HepG2 (cell line): ENCODE measurements at regions not wholly inside any gene's neighbourhood (a gene's known extent, or its start where the extent isn't known, plus 50 kb on each side); places are given as distances from the start of the nearest gene placed in this dataset.
"Not testable (repeated sequence)": the region's sequence is repeated elsewhere in the genome, so short reads cannot be mapped to it uniquely, and the experiment has no call there.

Source experiments
- ATAC-seq: fragments of 200-7000 bp; cut with Tn5 transposase; 3 replicates; pipeline ENCODE4 v1.9.1; 2020; ENCODE audit warnings: mild to moderate bottlenecking, moderate library complexity
- BruUV-seq: library from RNA; stranded (reverse); fragments of 400-500 nt; replicated peaks from 2 replicates; lab custom pipeline; 2021; lab: Mats Ljungman, UMichigan
- CTCF ChIA-PET: fragments of 300-600 bp; formaldehyde crosslinking; extraction: SDS; loops from one replicate; lab custom pipeline; 2021; ENCODE audit warnings: low total read pairs, inconsistent platforms, low intra/inter-chr PET ratio; lab: Yijun Ruan, JAX
- POLR2A ChIA-PET: fragments of 350-600 bp; sonication (Branson Sonifier 250); formaldehyde crosslinking; loops from one replicate; lab custom pipeline; 2020; ENCODE audit warnings: antibody characterized with exemption, inconsistent platforms; lab: Yijun Ruan, JAX
- DNase-seq: peaks from one replicate; pipeline ENCODE4 v3.0.0-alpha.2; 2015; ENCODE audit warnings: low spot score
- FAIRE-seq: peaks from 3 replicates; lab custom pipeline; 2011; peaks lifted over from hg19 to GRCh38; lab: Jason Lieb, UNC
- H2AFZ ChIP-seq: one replicate; pipeline ENCODE4 v1.6.1; 2011; ENCODE audit warnings: low read length, inconsistent platforms
- H3K27ac ChIP-seq: fragments of 300-600 bp; 3 replicates; pipeline ENCODE4 v1.8.0; 2011; ENCODE audit warnings: mixed run types, mild to moderate bottlenecking, mixed read lengths, low read length, inconsistent platforms; ENCODE audit not compliant: insufficient read depth; ENCODE audit errors: extremely low read length
- H3K27me3 ChIP-seq, 2 experiments: fragments of 200-600 bp in 1 of 2; 2 replicates in 1 of 2; 3 replicates in 1 of 2; pipeline versions ENCODE4 v1.6.0 to v1.8.0; 2011; ENCODE audit warnings: low read length in 2 of 2, mild to moderate bottlenecking in 2 of 2, moderate library complexity in 2 of 2, inconsistent platforms in 1 of 2; ENCODE audit not compliant: insufficient read depth in 2 of 2, control insufficient read depth in 1 of 2
- H3K36me3 ChIP-seq, 2 experiments: fragments of 200-600 bp in 1 of 2; replicated peaks in 1 of 2; 2 replicates in 1 of 2; 3 replicates in 1 of 2; pipeline versions ENCODE4 v1.5.1 to v1.8.0; 2011; ENCODE audit warnings: low read length in 2 of 2, inconsistent platforms in 1 of 2; ENCODE audit not compliant: insufficient read depth in 2 of 2, control insufficient read depth in 1 of 2
- H3K4me1 ChIP-seq: 2 replicates; pipeline ENCODE4 v1.5.1; 2012; ENCODE audit warnings: low read length, inconsistent platforms; ENCODE audit not compliant: insufficient read depth
- H3K4me2 ChIP-seq: 2 replicates; pipeline ENCODE4 v1.6.0; 2011; ENCODE audit warnings: low read depth, low read length, inconsistent platforms
- H3K4me3 ChIP-seq, 3 experiments: fragments of 200-600 bp in 1 of 3; sonication (generic), shearing (Covaris generic) in 1 of 3; replicated peaks in 1 of 3; 2 replicates each; pipeline ENCODE4 v1.5.1; 2011 to 2016; ENCODE audit warnings: low read length in 3 of 3, inconsistent platforms in 2 of 3, low read depth in 2 of 3, mild to moderate bottlenecking in 2 of 3, control low read depth in 1 of 3, mixed read lengths in 1 of 3; ENCODE audit not compliant: insufficient read depth in 1 of 3
- H3K79me2 ChIP-seq: one replicate; pipeline ENCODE4 v1.6.1; 2011; ENCODE audit warnings: low read length, inconsistent platforms; ENCODE audit not compliant: insufficient read depth
- H3K9ac ChIP-seq: 2 replicates; pipeline ENCODE4 v1.6.0; 2011; ENCODE audit warnings: mild to moderate bottlenecking, low read depth, low read length, inconsistent platforms; ENCODE audit not compliant: insufficient read depth
- H3K9me3 ChIP-seq: 2 replicates; pipeline ENCODE4 v1.5.1; 2012; ENCODE audit warnings: mild to moderate bottlenecking, low read length
- H4K20me1 ChIP-seq: 2 replicates; pipeline ENCODE4 v1.6.0; 2011; ENCODE audit warnings: inconsistent platforms, mild to moderate bottlenecking, low read length, moderate library complexity; ENCODE audit not compliant: insufficient read depth
- WGBS: methylation state at CpG from one replicate; pipeline ENCODE4 v1.1.6; 2017; ENCODE audit warnings: low lambda C conversion rate; 5-methylcytosine and 5-hydroxymethylcytosine counted together
- in situ Hi-C: cut with HindIII; loops from 2 replicates; pipeline ENCODE4 v1.10.0; 2017; ENCODE audit warnings: low pct_unique_long_range_greater_than_20kb; ENCODE audit not compliant: extremely low pct_ligation_motif_present
- intact Hi-C: fragments of 100-400 bp; cut with micrococcal nuclease; formaldehyde crosslinking; loops from one replicate; pipeline ENCODE4 v1.10.0; 2022; ENCODE audit not compliant: unreplicated experiment

DNA sequence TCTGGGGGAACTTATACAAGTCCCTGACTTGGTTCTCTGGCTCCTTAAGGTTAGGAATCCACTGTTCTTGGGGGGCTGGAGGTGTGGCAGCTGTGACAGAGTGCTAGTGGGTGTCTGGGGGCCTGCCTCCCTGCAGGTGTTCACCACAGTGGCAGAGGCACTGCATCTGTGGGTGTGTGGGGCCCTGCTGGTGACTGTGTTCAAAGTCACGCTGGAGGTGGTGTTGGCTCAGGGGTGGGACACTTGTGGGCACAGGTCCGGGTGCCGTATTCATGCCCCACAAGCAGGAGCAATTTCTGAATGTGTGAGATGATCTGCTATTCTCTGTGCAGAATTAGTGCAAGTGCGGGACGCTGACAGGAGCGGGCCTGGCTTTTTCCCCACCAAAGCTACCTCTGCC, 152.5 kb downstream of the POTEB start:
- H3K9me3 ChIP-seq, intact Hi-C loops, H3K27ac ChIP-seq, H3K36me3 ChIP-seq, FAIRE-seq, H3K79me2 ChIP-seq, H4K20me1 ChIP-seq, BruUV-seq, H2AFZ ChIP-seq, POLR2A ChIA-PET, H3K4me2 ChIP-seq, H3K27me3 ChIP-seq, H3K4me3 ChIP-seq, H3K9ac ChIP-seq, DNase-seq, in situ Hi-C loops, CTCF ChIA-PET, ATAC-seq, H3K4me1 ChIP-seq: not testable (repeated sequence)
- no CpG with 5 or more reads among the region's 6 CpGs for WGBS

DNA sequence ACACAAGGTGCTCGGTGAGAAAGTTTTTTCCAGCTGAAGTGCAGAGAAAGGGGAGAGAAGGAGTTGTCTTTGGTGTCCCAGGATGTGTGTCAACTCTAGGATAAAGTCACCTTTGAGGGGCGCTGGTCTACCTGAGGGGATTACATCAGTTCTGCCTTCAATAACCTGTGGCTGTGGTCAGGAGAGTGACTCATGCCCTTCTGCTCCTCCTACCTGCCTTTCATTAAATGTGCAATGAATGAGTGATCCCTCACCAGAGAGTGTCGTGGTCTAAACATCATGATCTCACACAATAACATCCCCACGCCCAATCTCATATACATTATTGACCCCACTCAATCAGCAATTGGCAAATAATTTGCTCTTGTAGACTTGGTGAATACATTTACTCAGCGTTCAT, 156.4 kb downstream of the POTEB start:
- H4K20me1 ChIP-seq, H2AFZ ChIP-seq, BruUV-seq, H3K4me3 ChIP-seq, H3K36me3 ChIP-seq, H3K9ac ChIP-seq, H3K9me3 ChIP-seq, in situ Hi-C loops, H3K79me2 ChIP-seq, H3K4me2 ChIP-seq, H3K27ac ChIP-seq, H3K4me1 ChIP-seq, H3K27me3 ChIP-seq, FAIRE-seq, intact Hi-C loops, DNase-seq, CTCF ChIA-PET, POLR2A ChIA-PET, ATAC-seq: not testable (repeated sequence)
- WGBS: no CpG with 5 or more reads among the region's 5 CpGs

DNA sequence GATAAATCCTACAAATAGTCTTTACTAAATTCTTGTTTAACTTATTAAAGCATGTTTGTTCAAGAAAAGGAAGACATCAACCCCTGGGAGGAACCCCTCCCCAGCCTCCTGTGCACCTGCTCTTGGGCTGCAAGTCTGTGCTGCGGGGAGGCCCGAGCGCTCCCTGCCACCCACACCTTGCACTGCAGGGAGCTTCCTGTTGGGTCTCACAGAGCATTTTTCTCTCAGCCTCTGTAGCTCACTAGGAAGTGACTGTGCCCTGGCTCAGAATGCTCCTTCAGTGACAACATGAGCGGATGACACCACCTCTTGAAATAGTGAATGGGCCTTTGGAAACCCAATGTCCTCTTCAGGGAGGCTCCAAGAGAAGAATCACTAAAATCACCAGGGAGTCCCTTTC, 158.8 kb downstream of the POTEB start:
- FAIRE-seq, BruUV-seq, H3K36me3 ChIP-seq, ATAC-seq, POLR2A ChIA-PET, H3K9ac ChIP-seq, H2AFZ ChIP-seq, in situ Hi-C loops, H3K9me3 ChIP-seq, H3K4me2 ChIP-seq, H3K4me3 ChIP-seq, intact Hi-C loops, H4K20me1 ChIP-seq, CTCF ChIA-PET, H3K79me2 ChIP-seq, DNase-seq, H3K27ac ChIP-seq, H3K4me1 ChIP-seq, H3K27me3 ChIP-seq: not testable (repeated sequence)
- no CpG with 5 or more reads among the region's 4 CpGs for WGBS

DNA sequence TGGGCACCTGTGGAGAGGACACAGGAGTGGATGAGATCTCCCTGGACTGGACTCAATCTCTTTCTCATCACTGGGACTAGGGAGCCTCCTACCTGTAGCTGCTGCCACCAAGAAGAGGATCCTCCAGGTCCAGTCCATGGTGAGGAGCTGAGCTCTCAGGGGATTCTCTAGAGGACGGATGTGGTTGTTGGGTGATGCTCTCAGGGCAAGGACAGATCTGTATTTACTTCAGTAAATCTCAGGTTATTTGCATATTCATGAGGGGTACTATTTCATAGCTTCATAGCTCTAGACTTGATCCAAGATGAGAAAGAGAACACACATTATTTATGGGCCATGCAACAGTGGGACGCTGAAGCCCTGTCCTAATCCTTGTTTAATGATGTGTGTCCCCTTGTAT, 159.4 kb downstream of the POTEB start:
- POLR2A ChIA-PET: not testable (repeated sequence)

More for the DNA sequence above, 159.4 kb downstream of the POTEB start:
- H3K4me2 ChIP-seq, H4K20me1 ChIP-seq, H3K27ac ChIP-seq, in situ Hi-C loops, H3K36me3 ChIP-seq, H3K79me2 ChIP-seq, CTCF ChIA-PET, DNase-seq, intact Hi-C loops, H3K27me3 ChIP-seq, BruUV-seq, H3K4me1 ChIP-seq, H3K4me3 ChIP-seq, H3K9me3 ChIP-seq, FAIRE-seq, ATAC-seq, H2AFZ ChIP-seq, H3K9ac ChIP-seq: not testable (repeated sequence)
- WGBS: no CpG with 5 or more reads among the region's 2 CpGs
